Gastroesophageal sphincter (tissue), 3 donors: ENCODE measurements at regions not wholly inside any gene's neighbourhood (a gene's known extent, or its start where the extent isn't known, plus 50 kb on each side); places are given as distances from the start of the nearest gene placed in this dataset.

Experiments
- CTCF ChIP-seq, 4 experiments: fragments of 200-600 bp in 2 of 4; fragments of 450-650 bp in 2 of 4; sonication (generic) in 1 of 4; IDR thresholded peaks; one replicate each; pipeline ENCODE4 v1.5.1; 2017 to 2019; ENCODE audit warnings: antibody characterized with exemption in 4 of 4, mild to moderate bottlenecking in 2 of 4, moderate library complexity in 2 of 4
- EP300 ChIP-seq: sonication (generic); formaldehyde crosslinking; IDR thresholded peaks from one replicate; pipeline ENCODE4 v1.6.1; 2017; ENCODE audit warnings: antibody characterized with exemption, mild to moderate bottlenecking
- POLR2A ChIP-seq, 2 donors: fragments of 450-650 bp; IDR thresholded peaks; one replicate each; pipeline ENCODE4 v1.6.1; 2017; ENCODE audit warnings: antibody characterized with exemption in 2 of 2, mild to moderate bottlenecking in 2 of 2, moderate library complexity in 1 of 2
- POLR2AphosphoS5 ChIP-seq: sonication (generic); formaldehyde crosslinking; IDR thresholded peaks from one replicate; pipeline ENCODE4 v1.6.1; 2017; ENCODE audit warnings: antibody characterized with exemption

DNA sequence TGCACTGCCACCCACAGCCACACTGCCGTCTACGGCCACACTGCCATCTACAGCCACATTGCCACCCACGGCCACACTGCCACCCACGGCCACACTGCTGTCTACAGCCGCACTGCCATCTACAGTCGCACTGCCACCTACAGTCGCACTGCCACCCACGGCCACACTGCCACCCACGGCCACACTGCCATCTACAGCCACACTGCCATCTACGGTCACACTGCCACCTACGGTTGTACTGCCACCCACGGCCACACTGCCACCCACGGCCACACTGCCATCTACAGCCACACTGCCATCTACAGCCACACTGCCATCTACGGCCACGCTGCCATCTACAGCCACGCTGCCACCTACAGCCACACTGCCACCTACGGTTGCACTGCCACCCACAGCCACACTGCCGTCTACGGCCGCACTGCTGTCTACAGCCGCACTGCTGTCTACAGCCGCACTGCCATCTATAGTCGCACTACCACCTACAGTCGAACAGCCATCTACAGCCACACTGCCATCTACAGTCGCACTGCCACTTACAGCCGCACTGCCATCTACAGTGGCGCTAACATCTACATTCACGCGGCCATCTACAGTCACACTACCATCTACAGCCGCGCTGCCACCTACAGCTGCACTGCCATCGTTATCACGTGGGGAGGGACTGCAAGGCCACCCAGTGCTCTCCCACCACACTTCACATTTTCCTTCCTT, 154.6 kb upstream of the AFDN start:
- TF ChIP-seq CTCF (IDR thresholded peaks at IDR 0.05) (no peak), POLR2A (IDR thresholded peaks at IDR 0.05) (no peak), EP300 (no peak), POLR2AphosphoS5 (no peak)
